ENCODE measurements at regions not wholly inside any gene's neighbourhood (a gene's known extent, or its start where the extent isn't known, plus 50 kb on each side); places are given as distances from the start of the nearest gene placed in this dataset.

DNA sequence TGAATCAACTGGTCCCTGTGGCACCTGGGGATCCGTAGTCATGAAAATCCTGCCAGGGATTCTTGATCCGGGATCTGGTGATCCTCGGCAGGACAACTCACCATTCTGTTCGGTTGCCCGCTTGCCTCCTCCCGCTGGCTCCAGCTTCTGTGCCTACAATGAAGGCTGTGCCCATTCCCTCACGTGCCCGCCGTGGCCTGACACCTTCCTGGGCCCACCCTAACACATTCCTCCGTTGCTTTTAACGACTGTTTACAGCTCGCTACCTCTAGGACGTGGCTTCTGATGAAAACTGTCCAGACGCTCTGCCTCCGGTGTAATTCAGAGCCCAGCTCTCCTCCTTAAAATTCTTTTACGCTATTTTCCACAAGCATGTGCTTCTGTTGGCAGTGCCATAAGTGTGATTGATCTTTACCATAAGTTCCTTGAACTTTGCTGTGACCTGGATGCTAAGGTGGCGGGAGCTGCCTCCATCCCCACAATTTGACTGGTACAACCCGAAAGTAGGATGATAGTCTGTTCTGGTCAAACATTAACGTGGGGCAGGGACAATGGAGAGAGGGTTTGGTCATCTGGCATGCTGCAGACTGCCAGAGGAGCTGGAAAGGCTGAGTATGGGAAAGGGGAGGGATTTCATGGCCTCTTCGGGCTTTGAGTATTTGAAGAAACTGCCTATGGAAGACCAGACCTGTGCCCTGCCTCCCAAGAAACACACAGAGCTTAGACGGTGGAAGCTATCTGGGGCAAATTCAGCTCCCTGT, 206.8 kb upstream of the TNP1 start:
- Histone ChIP-seq H3K36me3 (ENCODE audit: control insufficient read depth, insufficient read depth, low read length) (no peaks in the 10 kb centered on the region), H3K4me3 (ENCODE audit: low read depth, low read length) (no peak overlapping the region), H3K27me3 (ENCODE audit: control insufficient read depth, insufficient read depth, low read length) (no peaks in the 10 kb centered on the region)
- no peak for TF ChIP-seq CTCF (IDR thresholded peaks at IDR 0.05; ENCODE audit: insufficient read depth, low read depth, low read length)
- no peak for DNase-seq (ENCODE audit: low read depth)
- ChIA-PET CTCF (interaction anchor here (1.8 kb wide), 2 partner anchors 100 to 369 kb away, joined by 5 to 7 read pairs; no protein-coding TSS in a partner anchor), POLR2A (interaction anchor here (0.6 to 0.7 kb wide), 2 partner anchors 81 to 213 kb away, joined by 4 read pairs; no protein-coding TSS in a partner anchor)

GRCh38 chr2:217065695-217066405, 206.0 kb upstream of the TNP1 start:
- TF ChIP-seq CTCF (IDR thresholded peaks at IDR 0.05; ENCODE audit: insufficient read depth, low read depth, low read length): no peak
- no peaks in the 10 kb centered on the region for H3K27me3 ChIP-seq (ENCODE audit: control insufficient read depth, insufficient read depth, low read length)
- no peaks in the 10 kb centered on the region for H3K36me3 ChIP-seq (ENCODE audit: control insufficient read depth, insufficient read depth, low read length)
- POLR2A ChIA-PET: no interaction called here
- CTCF ChIA-PET: interaction anchor here (1.6 to 1.8 kb wide), 3 partner anchors 101 to 370 kb away, joined by 4 to 7 read pairs (median 5); partner anchors contain the start of gene IGFBP5
- no peak overlapping the region for H3K4me3 ChIP-seq (ENCODE audit: low read depth, low read length)
- DNase-seq (ENCODE audit: low read depth): peak; percentile 95

DNA sequence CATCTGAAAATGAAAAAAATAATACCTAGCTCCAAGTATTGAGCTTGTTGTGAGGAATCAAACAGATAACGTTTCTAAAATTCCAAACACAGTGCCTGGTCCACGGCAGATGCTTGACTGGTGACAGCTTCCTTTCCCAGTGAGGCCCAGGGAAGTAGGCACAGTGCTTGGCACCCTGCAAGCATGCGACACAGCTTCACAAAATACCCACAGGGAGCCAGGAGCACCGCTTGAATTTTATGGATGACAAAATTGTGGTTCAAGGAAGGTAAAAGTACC, 205.1 kb upstream of the TNP1 start:
- ChIA-PET POLR2A (interaction anchor here (0.5 to 0.6 kb wide), 2 partner anchors 106 to 370 kb away, joined by 3 to 4 read pairs; partner anchors contain the start of gene IGFBP5), CTCF (interaction anchor here (0.6 to 1.8 kb wide), 5 partner anchors 102 to 448 kb away, joined by 3 to 7 read pairs (median 4); partner anchors contain the start of gene IGFBP5)
- H3K4me3 ChIP-seq (ENCODE audit: low read depth, low read length): no peak overlapping the region

GRCh38 chr2:217064234-217065011, 204.6 kb upstream of the TNP1 start:
- Histone ChIP-seq H3K27me3 (ENCODE audit: control insufficient read depth, insufficient read depth, low read length) (no peaks in the 10 kb centered on the region), H3K4me3 (ENCODE audit: low read depth, low read length) (no peak overlapping the region), H3K36me3 (ENCODE audit: control insufficient read depth, insufficient read depth, low read length) (no peaks in the 10 kb centered on the region)
- no peak for TF ChIP-seq CTCF (IDR thresholded peaks at IDR 0.05; ENCODE audit: insufficient read depth, low read depth, low read length)
- DNase-seq (ENCODE audit: low read depth): no peak
- CTCF ChIA-PET: interaction anchor here (0.6 to 1.8 kb wide), 5 partner anchors 40 to 449 kb away, joined by 3 to 7 read pairs (median 3); partner anchors contain the start of gene IGFBP5
- POLR2A ChIA-PET: interaction anchor here (0.5 to 0.6 kb wide), 2 partner anchors 106 to 369 kb away, joined by 3 to 4 read pairs; partner anchors contain the start of gene IGFBP5

More for the DNA sequence above, 205.1 kb upstream of the TNP1 start:
- Histone ChIP-seq H3K27me3 (ENCODE audit: control insufficient read depth, insufficient read depth, low read length) (no peaks in the 10 kb centered on the region), H3K36me3 (ENCODE audit: control insufficient read depth, insufficient read depth, low read length) (no peaks in the 10 kb centered on the region)
- TF ChIP-seq CTCF (IDR thresholded peaks at IDR 0.05; ENCODE audit: insufficient read depth, low read depth, low read length): no peak
- no peak for DNase-seq (ENCODE audit: low read depth)

Data from BJ (cell line).